Esophagus (tissue), 2 donors: ENCODE measurements at regions not wholly inside any gene's neighbourhood (a gene's known extent, or its start where the extent isn't known, plus 50 kb on each side); places are given as distances from the start of the nearest gene placed in this dataset.

Experiments used
- H3K27ac ChIP-seq, 2 donors: one replicate each; pipeline ENCODE4 v1.5.1; 2013; ENCODE audit warnings: low read depth in 2 of 2, mild to moderate bottlenecking in 2 of 2, inconsistent platforms in 1 of 2, low read length in 1 of 2, moderate library complexity in 1 of 2
- H3K27me3 ChIP-seq, 2 donors: one replicate each; pipeline ENCODE4 v1.6.1; 2013; ENCODE audit warnings: low read length in 2 of 2, control low read depth in 1 of 2, mild to moderate bottlenecking in 1 of 2; ENCODE audit not compliant: insufficient read depth in 2 of 2, control insufficient read depth in 1 of 2
- H3K36me3 ChIP-seq, 2 donors: one replicate each; pipeline ENCODE4 v1.6.1; 2013; ENCODE audit warnings: low read length in 1 of 2; ENCODE audit not compliant: control insufficient read depth in 2 of 2, insufficient read depth in 2 of 2
- H3K4me1 ChIP-seq, 2 donors: one replicate each; pipeline ENCODE4 v1.6.1; 2013; ENCODE audit warnings: low read length in 1 of 2; ENCODE audit not compliant: control insufficient read depth in 2 of 2, insufficient read depth in 2 of 2
- H3K4me3 ChIP-seq, 2 donors: one replicate each; pipeline ENCODE4 v1.5.1; 2013; ENCODE audit warnings: low read length in 2 of 2, mild to moderate bottlenecking in 2 of 2, low read depth in 1 of 2, moderate library complexity in 1 of 2
- H3K9me3 ChIP-seq, 2 donors: one replicate each; pipeline ENCODE4 v1.6.1; 2013; ENCODE audit warnings: mild to moderate bottlenecking in 2 of 2, low read depth in 1 of 2, low read length in 1 of 2, moderate library complexity in 1 of 2; ENCODE audit not compliant: control insufficient read depth in 2 of 2, insufficient read depth in 1 of 2
- WGBS, 2 donors: extraction: QIAGEN DNeasy Blood & Tissue Kit; methylation state at CpG; one replicate each; pipeline ENCODE4 v1.1.7; 2013; 5-methylcytosine and 5-hydroxymethylcytosine counted together
- donor health status: healthy with polysubstance abuse.
- donor health status: Bipolar disorder and iron deficiency.

DNA sequence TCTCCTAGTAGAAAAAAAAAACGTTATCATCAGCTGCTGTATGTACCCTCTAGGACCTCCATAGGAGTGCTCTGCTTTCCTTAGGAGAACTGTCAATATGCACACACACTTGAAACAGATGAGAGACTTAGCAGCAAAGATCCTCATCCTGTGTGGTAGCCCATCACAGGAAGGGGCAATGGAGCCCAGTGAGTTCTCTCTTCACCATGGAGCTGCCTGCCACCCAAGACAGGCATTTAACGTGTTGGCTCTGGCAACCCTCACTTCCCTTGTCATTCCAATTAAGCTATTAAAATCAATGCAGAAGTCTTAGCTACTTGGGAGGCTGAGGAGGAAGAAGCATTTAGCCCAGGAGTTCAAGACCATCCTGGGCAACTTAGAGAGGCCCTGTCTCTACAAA lies 64.8 kb upstream of the PLEKHA5 start:
- no peaks in the 10 kb centered on the region for H3K36me3 ChIP-seq

DNA sequence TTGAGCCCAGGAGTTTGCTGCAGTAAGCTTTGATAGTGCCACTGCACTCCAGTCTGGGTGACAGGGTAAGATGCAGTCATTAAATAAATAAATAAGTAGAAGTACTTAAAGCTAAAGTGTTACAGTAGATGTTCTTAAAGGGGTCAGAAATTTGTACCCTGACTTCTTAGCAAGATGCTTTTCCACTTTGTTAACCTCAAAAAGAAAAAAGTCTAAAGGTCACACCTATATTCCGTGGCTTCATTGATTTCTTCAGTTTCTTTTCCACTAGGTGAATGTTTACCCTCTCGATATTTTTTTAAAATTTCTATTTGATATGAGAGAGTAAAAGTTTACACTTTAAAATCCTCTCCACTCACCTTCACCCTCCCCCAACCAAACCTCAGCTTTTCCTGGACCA lies 64.3 kb upstream of the PLEKHA5 start:
- Histone ChIP-seq H3K27me3 (no peaks in the 10 kb centered on the region), H3K27ac (no peak overlapping the region), H3K4me1 (no peaks in the 10 kb centered on the region), H3K36me3 (no peaks in the 10 kb centered on the region), H3K4me3 (no peak overlapping the region), H3K9me3 (no peaks in the 10 kb centered on the region)
- 56 to 81% methylated on average over 2 of the region's 2 CpGs for WGBS, 2 donors

More for the DNA sequence above, 64.8 kb upstream of the PLEKHA5 start:
- Histone ChIP-seq H3K27me3 (no peaks in the 10 kb centered on the region), H3K9me3 (no peaks in the 10 kb centered on the region), H3K4me3 (no peak overlapping the region), H3K27ac (no peak overlapping the region), H3K4me1 (no peaks in the 10 kb centered on the region)
- WGBS, 2 donors: 55 to 56% methylated on average over 2 of the region's 2 CpGs

GRCh38 chr12:19065871-19066270 lies 63.7 kb upstream of the PLEKHA5 start:
- H3K4me1 ChIP-seq: no peaks in the 10 kb centered on the region
- no peaks in the 10 kb centered on the region for H3K27me3 ChIP-seq
- no peaks in the 10 kb centered on the region for H3K9me3 ChIP-seq
- 64 to 76% methylated on average over 1 of the region's 1 CpG for WGBS, 2 donors
- no peaks in the 10 kb centered on the region for H3K36me3 ChIP-seq
- no peak overlapping the region for H3K4me3 ChIP-seq
- no peak overlapping the region for H3K27ac ChIP-seq

DNA sequence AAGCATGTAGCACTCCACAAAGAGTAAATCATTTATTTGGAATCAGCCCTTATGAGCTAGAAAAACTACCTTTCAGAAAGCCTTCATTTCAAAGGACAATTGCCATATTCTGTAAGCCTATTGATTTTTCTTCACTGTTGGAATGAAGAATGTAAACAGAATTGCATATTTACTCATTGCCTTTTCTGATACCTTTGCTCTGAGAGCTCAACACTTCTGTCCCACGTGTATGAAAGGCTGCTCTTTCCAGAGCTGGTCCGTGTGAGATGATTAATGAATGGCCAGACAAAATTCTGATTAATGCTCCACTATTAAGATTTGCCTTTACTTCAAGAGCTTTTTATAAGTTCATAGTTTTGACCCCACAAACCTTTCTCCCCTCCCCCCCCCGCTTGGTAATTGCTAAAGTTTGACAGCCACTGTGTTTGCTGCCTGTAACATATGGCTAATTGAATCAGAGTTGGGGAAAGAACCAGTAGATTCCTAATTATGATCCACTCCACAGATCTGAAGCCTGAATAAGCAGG lies 63.0 kb upstream of the PLEKHA5 start:
- Histone ChIP-seq H3K27me3 (no peaks in the 10 kb centered on the region), H3K36me3 (no peaks in the 10 kb centered on the region), H3K9me3 (no peaks in the 10 kb centered on the region), H3K27ac (no peak overlapping the region), H3K4me3 (no peak overlapping the region), H3K4me1 (no peaks in the 10 kb centered on the region)
- WGBS, 2 donors: 42 to 46% methylated on average over 3 of the region's 3 CpGs

GRCh38 chr12:19068137-19068536 lies 61.4 kb upstream of the PLEKHA5 start:
- Histone ChIP-seq H3K36me3 (no peaks in the 10 kb centered on the region), H3K4me3 (no peak overlapping the region), H3K27ac (no peak overlapping the region), H3K27me3 (no peaks in the 10 kb centered on the region), H3K4me1 (no peaks in the 10 kb centered on the region), H3K9me3 (no peaks in the 10 kb centered on the region)
- WGBS, 2 donors: 27 to 57% methylated on average over 1 of the region's 1 CpG

GRCh38 chr12:19070341-19070740 lies 59.2 kb upstream of the PLEKHA5 start:
- no peak overlapping the region for H3K27ac ChIP-seq
- H3K9me3 ChIP-seq: no peaks in the 10 kb centered on the region
- 76 to 84% methylated on average over 1 of the region's 1 CpG for WGBS, 2 donors
- no peaks in the 10 kb centered on the region for H3K36me3 ChIP-seq
- H3K4me3 ChIP-seq: no peak overlapping the region
- H3K27me3 ChIP-seq: no peaks in the 10 kb centered on the region
- H3K4me1 ChIP-seq: no peaks in the 10 kb centered on the region

- Histone ChIP-seq H3K4me1 (no peaks in the 10 kb centered on the region), H3K4me3 (no peak overlapping the region), H3K27ac (no peak overlapping the region), H3K27me3 (no peaks in the 10 kb centered on the region), H3K36me3 (no peaks in the 10 kb centered on the region), H3K9me3 (no peaks in the 10 kb centered on the region)
- WGBS, 2 donors: 71 to 79% methylated on average over 4 of the region's 4 CpGs
These were observed 54.8 kb upstream of the PLEKHA5 start for GRCh38 chr12:19074700-19075099.

GRCh38 chr12:19075711-19076340 lies 53.7 kb upstream of the PLEKHA5 start:
- no peak overlapping the region for H3K27ac ChIP-seq

More at GRCh38 chr12:19075711-19076340, 53.7 kb upstream of the PLEKHA5 start:
- H3K27me3 ChIP-seq: no peaks in the 10 kb centered on the region
- H3K36me3 ChIP-seq: no peaks in the 10 kb centered on the region
- WGBS, 2 donors: 72 to 74% methylated on average over 3 of the region's 3 CpGs
- no peaks in the 10 kb centered on the region for H3K9me3 ChIP-seq
- H3K4me3 ChIP-seq: no peak overlapping the region
- H3K4me1 ChIP-seq: no peaks in the 10 kb centered on the region
